Urinary bladder (tissue), 3 donors: ENCODE measurements at regions not wholly inside any gene's neighbourhood (a gene's known extent, or its start where the extent isn't known, plus 50 kb on each side); places are given as distances from the start of the nearest gene placed in this dataset.

Experiments used
- DNase-seq: peaks from one replicate; pipeline ENCODE4 v3.0.0-alpha.2; 2015; ENCODE audit errors: extremely low spot score
- H3K27ac ChIP-seq: one replicate; pipeline ENCODE4 v1.5.1; 2013; ENCODE audit warnings: low read depth, mild to moderate bottlenecking, moderate library complexity
- H3K36me3 ChIP-seq: one replicate; pipeline ENCODE4 v1.6.1; 2013; ENCODE audit warnings: mild to moderate bottlenecking, moderate library complexity; ENCODE audit not compliant: insufficient read depth
- H3K4me1 ChIP-seq: one replicate; pipeline ENCODE4 v1.6.1; 2013; ENCODE audit warnings: mild to moderate bottlenecking, moderate library complexity; ENCODE audit not compliant: insufficient read depth
- H3K4me3 ChIP-seq: one replicate; pipeline ENCODE4 v1.5.1; 2013; ENCODE audit warnings: low read depth, low read length
- WGBS: extraction: QIAGEN DNeasy Blood & Tissue Kit; methylation state at CpG from one replicate; pipeline ENCODE4 v1.1.7; 2013; 5-methylcytosine and 5-hydroxymethylcytosine counted together
- donor health status: healthy with polysubstance abuse.
- donor health status: healthy.

DNA sequence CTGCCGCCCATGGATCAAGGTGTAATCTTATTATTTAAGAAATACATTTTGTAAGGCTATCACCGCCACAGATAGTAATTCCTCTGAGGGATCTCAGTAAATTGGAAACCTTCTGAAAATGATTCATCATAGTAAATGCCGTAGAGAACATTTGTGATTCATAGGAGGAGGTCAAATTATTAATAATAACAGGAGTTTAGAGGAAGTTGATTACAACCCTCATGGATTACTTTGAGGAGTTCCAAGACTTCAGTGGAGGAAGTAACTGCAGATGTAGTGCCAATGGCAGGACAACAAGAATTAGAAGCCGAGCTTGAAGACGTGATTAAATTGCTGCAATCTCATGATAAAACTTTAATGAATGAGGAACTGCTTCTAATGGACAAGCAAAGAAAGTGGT, 280.1 kb downstream of the PTPRC start:
- no peak overlapping the region for H3K27ac ChIP-seq
- H3K36me3 ChIP-seq: no peaks in the 10 kb centered on the region
- no peak for DNase-seq
- 62% methylated on average over 5 of the region's 5 CpGs for WGBS
- no peak overlapping the region for H3K4me3 ChIP-seq
- H3K4me1 ChIP-seq: no peaks in the 10 kb centered on the region

- H3K36me3 ChIP-seq: no peaks in the 10 kb centered on the region
- no peak for DNase-seq
- 86% methylated on average over 5 of the region's 5 CpGs for WGBS
- H3K27ac ChIP-seq: no peak overlapping the region
- H3K4me3 ChIP-seq: no peak overlapping the region
- no peaks in the 10 kb centered on the region for H3K4me1 ChIP-seq
Observed at GRCh38 chr1:198919667-198920398, 281.0 kb downstream of the PTPRC start.

- 87% methylated on average over 5 of the region's 5 CpGs for WGBS
- Histone ChIP-seq H3K4me3 (no peak overlapping the region), H3K27ac (no peak overlapping the region)
Observed at GRCh38 chr1:198922638-198923430, 284.0 kb downstream of the PTPRC start.

GRCh38 chr1:198923993-198924392, 285.2 kb downstream of the PTPRC start:
- DNase-seq: no peak
- H3K27ac ChIP-seq: no peak overlapping the region
- H3K4me1 ChIP-seq: no peaks in the 10 kb centered on the region
- 91% methylated on average over 1 of the region's 1 CpG for WGBS
- H3K4me3 ChIP-seq: no peak overlapping the region
- H3K36me3 ChIP-seq: no peaks in the 10 kb centered on the region

More at GRCh38 chr1:198922638-198923430, 284.0 kb downstream of the PTPRC start:
- H3K4me1 ChIP-seq: no peaks in the 10 kb centered on the region
- DNase-seq: no peak
- H3K36me3 ChIP-seq: no peaks in the 10 kb centered on the region

- no peak overlapping the region for H3K4me3 ChIP-seq
- no peak for DNase-seq
- no peak overlapping the region for H3K27ac ChIP-seq
- H3K4me1 ChIP-seq: no peaks in the 10 kb centered on the region
- H3K36me3 ChIP-seq: no peaks in the 10 kb centered on the region
Observed at GRCh38 chr1:198925567-198925966, 286.7 kb downstream of the PTPRC start.

- no peak for DNase-seq
- H3K27ac ChIP-seq: no peak overlapping the region
- 93% methylated on average over 3 of the region's 3 CpGs for WGBS
- H3K4me3 ChIP-seq: no peak overlapping the region
- no peaks in the 10 kb centered on the region for H3K4me1 ChIP-seq
- H3K36me3 ChIP-seq: no peaks in the 10 kb centered on the region
Observed at GRCh38 chr1:198927129-198927528, 288.3 kb downstream of the PTPRC start.

GRCh38 chr1:198929111-198929604, 290.3 kb downstream of the PTPRC start:
- Histone ChIP-seq H3K36me3 (no peaks in the 10 kb centered on the region), H3K4me1 (no peaks in the 10 kb centered on the region), H3K27ac (no peak overlapping the region), H3K4me3 (no peak overlapping the region)
- DNase-seq: no peak
- WGBS: 74% methylated on average over 4 of the region's 4 CpGs

GRCh38 chr1:198929961-198930599, 291.2 kb downstream of the PTPRC start:
- 70% methylated on average over 9 of the region's 9 CpGs for WGBS

GRCh38 chr1:198932351-198932991, 293.6 kb downstream of the PTPRC start:
- H3K4me1 ChIP-seq: no peaks in the 10 kb centered on the region
- 62% methylated on average over 6 of the region's 6 CpGs for WGBS
- no peak overlapping the region for H3K4me3 ChIP-seq
- no peaks in the 10 kb centered on the region for H3K36me3 ChIP-seq
- H3K27ac ChIP-seq: no peak overlapping the region
- no peak for DNase-seq

More at GRCh38 chr1:198929961-198930599, 291.2 kb downstream of the PTPRC start:
- no peak for DNase-seq
- H3K36me3 ChIP-seq: no peaks in the 10 kb centered on the region
- H3K4me1 ChIP-seq: no peaks in the 10 kb centered on the region
- no peak overlapping the region for H3K4me3 ChIP-seq
- H3K27ac ChIP-seq: no peak overlapping the region

GRCh38 chr1:198933515-198934222, 294.8 kb downstream of the PTPRC start:
- no peak for DNase-seq
- H3K4me3 ChIP-seq: no peak overlapping the region
- 83% methylated on average over 5 of the region's 5 CpGs for WGBS
- no peak overlapping the region for H3K27ac ChIP-seq
- no peaks in the 10 kb centered on the region for H3K4me1 ChIP-seq
- no peaks in the 10 kb centered on the region for H3K36me3 ChIP-seq

- Histone ChIP-seq H3K4me3 (no peak overlapping the region), H3K27ac (no peak overlapping the region)
- 69% methylated on average over 2 of the region's 2 CpGs for WGBS
Observed at GRCh38 chr1:198934426-198934825, 295.6 kb downstream of the PTPRC start.

GRCh38 chr1:198934901-198935305, 296.1 kb downstream of the PTPRC start:
- DNase-seq: no peak
- H3K36me3 ChIP-seq: no peaks in the 10 kb centered on the region
- H3K4me1 ChIP-seq: no peaks in the 10 kb centered on the region
- WGBS: 6% methylated on average over 6 of the region's 6 CpGs
- H3K4me3 ChIP-seq: peak overlapping the region; percentile 25
- no peak overlapping the region for H3K27ac ChIP-seq

More at GRCh38 chr1:198934426-198934825, 295.6 kb downstream of the PTPRC start:
- Histone ChIP-seq H3K36me3 (no peaks in the 10 kb centered on the region), H3K4me1 (no peaks in the 10 kb centered on the region)
- no peak for DNase-seq
